ENCODE measurements at regions not wholly inside any gene's neighbourhood (a gene's known extent, or its start where the extent isn't known, plus 50 kb on each side); places are given as distances from the start of the nearest gene placed in this dataset.
"Not testable (repeated sequence)": the region's sequence is repeated elsewhere in the genome, so short reads cannot be mapped to it uniquely, and the experiment has no call there.

DNA sequence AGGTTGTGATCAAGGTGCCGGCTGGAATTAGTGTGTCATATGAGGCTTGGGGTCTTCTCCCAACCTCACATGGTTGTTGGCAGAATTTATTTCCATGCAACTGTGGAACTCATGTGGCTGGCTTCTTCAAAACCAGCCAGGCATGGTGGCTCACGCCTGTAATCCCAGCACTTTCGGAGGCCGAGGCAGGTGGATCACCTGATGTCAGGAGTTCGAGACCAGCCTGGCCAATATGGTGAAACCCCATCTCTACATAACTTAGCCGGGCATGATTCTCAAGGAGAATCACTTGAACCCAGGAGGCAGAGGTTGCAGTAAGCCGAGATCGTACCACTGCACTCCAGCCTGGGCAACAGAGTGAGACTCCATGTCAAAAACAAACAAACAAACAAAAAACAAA, 102.3 kb upstream of the DEFB108B start:
- TF ChIP-seq, protein P1, sequence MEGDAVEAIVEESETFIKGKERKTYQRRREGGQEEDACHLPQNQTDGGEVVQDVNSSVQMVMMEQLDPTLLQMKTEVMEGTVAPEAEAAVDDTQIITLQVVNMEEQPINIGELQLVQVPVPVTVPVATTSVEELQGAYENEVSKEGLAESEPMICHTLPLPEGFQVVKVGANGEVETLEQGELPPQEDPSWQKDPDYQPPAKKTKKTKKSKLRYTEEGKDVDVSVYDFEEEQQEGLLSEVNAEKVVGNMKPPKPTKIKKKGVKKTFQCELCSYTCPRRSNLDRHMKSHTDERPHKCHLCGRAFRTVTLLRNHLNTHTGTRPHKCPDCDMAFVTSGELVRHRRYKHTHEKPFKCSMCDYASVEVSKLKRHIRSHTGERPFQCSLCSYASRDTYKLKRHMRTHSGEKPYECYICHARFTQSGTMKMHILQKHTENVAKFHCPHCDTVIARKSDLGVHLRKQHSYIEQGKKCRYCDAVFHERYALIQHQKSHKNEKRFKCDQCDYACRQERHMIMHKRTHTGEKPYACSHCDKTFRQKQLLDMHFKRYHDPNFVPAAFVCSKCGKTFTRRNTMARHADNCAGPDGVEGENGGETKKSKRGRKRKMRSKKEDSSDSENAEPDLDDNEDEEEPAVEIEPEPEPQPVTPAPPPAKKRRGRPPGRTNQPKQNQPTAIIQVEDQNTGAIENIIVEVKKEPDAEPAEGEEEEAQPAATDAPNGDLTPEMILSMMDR (IDR thresholded peaks at IDR 0.05), result not testable (repeated sequence)
- TF ChIP-seq POLR2A (IDR thresholded peaks at IDR 0.05), result not testable (repeated sequence)
